ENCODE measurements at regions not wholly inside any gene's neighbourhood (a gene's known extent, or its start where the extent isn't known, plus 50 kb on each side); places are given as distances from the start of the nearest gene placed in this dataset.
"Not testable (repeated sequence)": the region's sequence is repeated elsewhere in the genome, so short reads cannot be mapped to it uniquely, and the experiment has no call there.

GRCh38 chr5:144594234-144594633 is 423.6 kb downstream of the KCTD16 start:
- not testable (repeated sequence) for DNase-seq

- peak; percentile 31 for DNase-seq
Observed at GRCh38 chr5:144585681-144586080, 415.0 kb downstream of the KCTD16 start.

GRCh38 chr5:144583541-144584449 is 413.1 kb downstream of the KCTD16 start:
- DNase-seq, result no peak

GRCh38 chr5:144582066-144582465 is 411.4 kb downstream of the KCTD16 start:
- no peak for DNase-seq

- no peak for DNase-seq
Observed at GRCh38 chr5:144581044-144581443, 410.4 kb downstream of the KCTD16 start.

- no peak for DNase-seq
Observed at GRCh38 chr5:144577676-144578075, 407.0 kb downstream of the KCTD16 start.

GRCh38 chr5:144575736-144576135 is 405.1 kb downstream of the KCTD16 start:
- no peak for DNase-seq

GRCh38 chr5:144567421-144567780 is 396.7 kb downstream of the KCTD16 start:
- DNase-seq, result no peak

GRCh38 chr5:144566747-144567420 is 396.2 kb downstream of the KCTD16 start:
- DNase-seq, result no peak

- DNase-seq, result no peak
Observed at GRCh38 chr5:144549580-144549979, 378.9 kb downstream of the KCTD16 start.

- DNase-seq, result no peak
Observed at GRCh38 chr5:144548936-144549335, 378.3 kb downstream of the KCTD16 start.

GRCh38 chr5:144547098-144547499 is 376.4 kb downstream of the KCTD16 start:
- DNase-seq, result no peak

- no peak for DNase-seq
Observed at GRCh38 chr5:144538845-144539244, 368.2 kb downstream of the KCTD16 start.

Data from right kidney (tissue), 1 donor.